Gastroesophageal sphincter (tissue), 3 donors: ENCODE measurements at regions not wholly inside any gene's neighbourhood (a gene's known extent, or its start where the extent isn't known, plus 50 kb on each side); places are given as distances from the start of the nearest gene placed in this dataset.

Source experiments
- EP300 ChIP-seq: sonication (generic); formaldehyde crosslinking; IDR thresholded peaks from one replicate; pipeline ENCODE4 v1.6.1; 2017; ENCODE audit warnings: antibody characterized with exemption, mild to moderate bottlenecking
- POLR2A ChIP-seq, 2 donors: fragments of 450-650 bp; IDR thresholded peaks; one replicate each; pipeline ENCODE4 v1.6.1; 2017; ENCODE audit warnings: antibody characterized with exemption in 2 of 2, mild to moderate bottlenecking in 2 of 2, moderate library complexity in 1 of 2
- TF ChIP-seq, protein P1 (sequence below), 4 experiments: fragments of 200-600 bp in 2 of 4; fragments of 450-650 bp in 2 of 4; sonication (generic) in 1 of 4; IDR thresholded peaks; one replicate each; pipeline ENCODE4 v1.5.1; 2017 to 2019; ENCODE audit warnings: antibody characterized with exemption in 4 of 4, mild to moderate bottlenecking in 2 of 4, moderate library complexity in 2 of 4

DNA sequence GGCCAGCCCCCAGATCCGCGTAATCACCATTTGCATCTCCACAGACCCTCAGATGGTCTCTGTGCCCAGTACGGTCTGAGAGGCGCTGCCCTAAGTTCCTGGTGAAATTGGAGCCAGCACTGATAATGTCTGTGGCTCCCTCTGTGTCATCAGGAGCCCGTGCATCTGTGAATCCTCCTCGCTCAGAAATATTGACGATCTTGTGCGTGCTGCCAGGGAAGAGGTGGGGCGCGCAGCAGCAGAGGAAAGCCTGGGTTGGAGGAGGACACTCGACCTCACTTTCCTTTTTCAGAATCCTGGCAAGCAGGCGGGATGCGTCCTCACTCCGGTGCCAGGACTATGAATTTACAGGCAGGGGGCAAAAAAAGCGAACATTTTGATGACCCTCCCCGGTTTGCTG is 686.1 kb upstream of the SALL3 start:
- TF ChIP-seq POLR2A (IDR thresholded peaks at IDR 0.05) (no peak), EP300 (no peak)
- TF ChIP-seq, protein P1, sequence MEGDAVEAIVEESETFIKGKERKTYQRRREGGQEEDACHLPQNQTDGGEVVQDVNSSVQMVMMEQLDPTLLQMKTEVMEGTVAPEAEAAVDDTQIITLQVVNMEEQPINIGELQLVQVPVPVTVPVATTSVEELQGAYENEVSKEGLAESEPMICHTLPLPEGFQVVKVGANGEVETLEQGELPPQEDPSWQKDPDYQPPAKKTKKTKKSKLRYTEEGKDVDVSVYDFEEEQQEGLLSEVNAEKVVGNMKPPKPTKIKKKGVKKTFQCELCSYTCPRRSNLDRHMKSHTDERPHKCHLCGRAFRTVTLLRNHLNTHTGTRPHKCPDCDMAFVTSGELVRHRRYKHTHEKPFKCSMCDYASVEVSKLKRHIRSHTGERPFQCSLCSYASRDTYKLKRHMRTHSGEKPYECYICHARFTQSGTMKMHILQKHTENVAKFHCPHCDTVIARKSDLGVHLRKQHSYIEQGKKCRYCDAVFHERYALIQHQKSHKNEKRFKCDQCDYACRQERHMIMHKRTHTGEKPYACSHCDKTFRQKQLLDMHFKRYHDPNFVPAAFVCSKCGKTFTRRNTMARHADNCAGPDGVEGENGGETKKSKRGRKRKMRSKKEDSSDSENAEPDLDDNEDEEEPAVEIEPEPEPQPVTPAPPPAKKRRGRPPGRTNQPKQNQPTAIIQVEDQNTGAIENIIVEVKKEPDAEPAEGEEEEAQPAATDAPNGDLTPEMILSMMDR (IDR thresholded peaks at IDR 0.05): no peak
